Adrenal gland (tissue), 5 donors: ENCODE measurements at regions not wholly inside any gene's neighbourhood (a gene's known extent, or its start where the extent isn't known, plus 50 kb on each side); places are given as distances from the start of the nearest gene placed in this dataset.

Source experiments
- CTCF ChIP-seq, 6 experiments: fragments of 450-650 bp in 4 of 6; fragments of 200-600 bp in 2 of 6; sonication (generic) in 1 of 6; IDR thresholded peaks; 1 replicate in 5 of 6; 2 replicates in 1 of 6; pipeline versions ENCODE4 v1.5.1 to v1.8.0; 2016 to 2021; ENCODE audit warnings: antibody characterized with exemption in 6 of 6, mild to moderate bottlenecking in 2 of 6, moderate library complexity in 1 of 6
- POLR2A ChIP-seq, 2 donors: fragments of 450-650 bp; IDR thresholded peaks; one replicate each; pipeline ENCODE4 v1.6.1; 2017; ENCODE audit warnings: antibody characterized with exemption in 2 of 2, mild to moderate bottlenecking in 2 of 2, moderate library complexity in 1 of 2
- donor health status: DM: no; HTN: no; CAD: no.

- TF ChIP-seq CTCF (IDR thresholded peaks at IDR 0.05) (no peak), POLR2A (IDR thresholded peaks at IDR 0.05) (no peak)
These were observed 413.3 kb upstream of the RORB start for GRCh38 chr9:74083681-74084433.
